Trophoblast cell (in vitro differentiated cells and primary cell): ENCODE measurements at regions not wholly inside any gene's neighbourhood (a gene's known extent, or its start where the extent isn't known, plus 50 kb on each side); places are given as distances from the start of the nearest gene placed in this dataset.

ENCODE experiments used
- DNase-seq, 2 donors: peaks; one replicate each; pipeline ENCODE4 v3.0.0-alpha.2; 2016
- H2AFZ ChIP-seq: 2 replicates; pipeline ENCODE4 v1.6.1; 2013; ENCODE audit warnings: low read length, moderate library complexity, mild to moderate bottlenecking; ENCODE audit not compliant: insufficient read depth, poor library complexity
- H2AK5ac ChIP-seq: 2 replicates; pipeline ENCODE4 v1.6.1; 2013; ENCODE audit warnings: mild to moderate bottlenecking, low read length
- H2BK120ac ChIP-seq: 2 replicates; pipeline ENCODE4 v1.6.1; 2013; ENCODE audit warnings: low read length, mild to moderate bottlenecking, moderate library complexity; ENCODE audit not compliant: insufficient read depth, poor library complexity
- H2BK12ac ChIP-seq: 2 replicates; pipeline ENCODE4 v1.6.1; 2013; ENCODE audit warnings: mild to moderate bottlenecking, low read length, moderate library complexity
- H2BK5ac ChIP-seq: 2 replicates; pipeline ENCODE4 v1.6.1; 2013; ENCODE audit warnings: low read length, low read depth, moderate library complexity, mild to moderate bottlenecking; ENCODE audit not compliant: poor library complexity
- H3K14ac ChIP-seq: 2 replicates; pipeline ENCODE4 v1.6.1; 2013; ENCODE audit warnings: mild to moderate bottlenecking, low read length
- H3K18ac ChIP-seq: 2 replicates; pipeline ENCODE4 v1.6.1; 2013; ENCODE audit warnings: mild to moderate bottlenecking, low read length
- H3K23ac ChIP-seq: 2 replicates; pipeline ENCODE4 v1.6.1; 2013; ENCODE audit warnings: low read length
- H3K27ac ChIP-seq: 2 replicates; pipeline ENCODE4 v1.5.1; 2013; ENCODE audit warnings: low read depth, mild to moderate bottlenecking, inconsistent platforms, low read length, moderate library complexity
- H3K27me3 ChIP-seq: 2 replicates; pipeline ENCODE4 v1.6.1; 2013; ENCODE audit warnings: inconsistent platforms, mild to moderate bottlenecking, low read length, moderate library complexity; ENCODE audit not compliant: insufficient read depth
- H3K36me3 ChIP-seq, 2 experiments: 1 replicate in 1 of 2; 2 replicates in 1 of 2; pipeline ENCODE4 v1.6.1; 2013; ENCODE audit warnings: low read length in 2 of 2, mild to moderate bottlenecking in 2 of 2, moderate library complexity in 1 of 2; ENCODE audit not compliant: insufficient read depth in 2 of 2, control insufficient read depth in 1 of 2
- H3K4ac ChIP-seq: 2 replicates; pipeline ENCODE4 v1.6.1; 2013; ENCODE audit warnings: low read depth, mild to moderate bottlenecking, low read length, moderate library complexity
- H3K4me1 ChIP-seq, 2 experiments: 1 replicate in 1 of 2; 2 replicates in 1 of 2; pipeline ENCODE4 v1.6.1; 2013; ENCODE audit warnings: low read length in 2 of 2, mild to moderate bottlenecking in 2 of 2, moderate library complexity in 1 of 2; ENCODE audit not compliant: insufficient read depth in 2 of 2, control insufficient read depth in 1 of 2
- H3K4me2 ChIP-seq: 2 replicates; pipeline ENCODE4 v1.6.1; 2013; ENCODE audit warnings: inconsistent platforms, mild to moderate bottlenecking, low read length, moderate library complexity
- H3K4me3 ChIP-seq: 2 replicates; pipeline ENCODE4 v1.5.1; 2013; ENCODE audit warnings: mild to moderate bottlenecking, low read depth, low read length, inconsistent platforms
- H3K79me1 ChIP-seq: one replicate; pipeline ENCODE4 v1.6.1; 2013; ENCODE audit warnings: low read length
- H3K79me2 ChIP-seq: 2 replicates; pipeline ENCODE4 v1.6.1; 2013; ENCODE audit warnings: low read length, mild to moderate bottlenecking; ENCODE audit not compliant: control insufficient read depth, insufficient read depth, poor library complexity
- H3K9ac ChIP-seq: 2 replicates; pipeline ENCODE4 v1.6.1; 2013; ENCODE audit warnings: mild to moderate bottlenecking, low read length
- H3K9me3 ChIP-seq: 2 replicates; pipeline ENCODE4 v1.6.1; 2013; ENCODE audit warnings: low read depth, mild to moderate bottlenecking, control low read depth, inconsistent platforms, low read length; ENCODE audit not compliant: insufficient read depth
- H4K12ac ChIP-seq: 2 replicates; pipeline ENCODE4 v1.6.1; 2013; ENCODE audit warnings: low read depth, mild to moderate bottlenecking, low read length, moderate library complexity
- H4K8ac ChIP-seq: 2 replicates; pipeline ENCODE4 v1.6.1; 2013; ENCODE audit warnings: low read depth, mild to moderate bottlenecking, low read length, moderate library complexity
- H4K91ac ChIP-seq: one replicate; pipeline ENCODE4 v1.6.1; 2013; ENCODE audit warnings: low read depth, mild to moderate bottlenecking, low read length, moderate library complexity
- WGBS: extraction: QIAGEN DNeasy Blood & Tissue Kit; methylation state at CpG from one replicate; pipeline ENCODE4 v1.1.7; 2013; ENCODE audit warnings: missing lambda C conversion rate; ENCODE audit not compliant: insufficient read length, insufficient coverage; ENCODE audit errors: extremely low coverage; 5-methylcytosine and 5-hydroxymethylcytosine counted together

DNA sequence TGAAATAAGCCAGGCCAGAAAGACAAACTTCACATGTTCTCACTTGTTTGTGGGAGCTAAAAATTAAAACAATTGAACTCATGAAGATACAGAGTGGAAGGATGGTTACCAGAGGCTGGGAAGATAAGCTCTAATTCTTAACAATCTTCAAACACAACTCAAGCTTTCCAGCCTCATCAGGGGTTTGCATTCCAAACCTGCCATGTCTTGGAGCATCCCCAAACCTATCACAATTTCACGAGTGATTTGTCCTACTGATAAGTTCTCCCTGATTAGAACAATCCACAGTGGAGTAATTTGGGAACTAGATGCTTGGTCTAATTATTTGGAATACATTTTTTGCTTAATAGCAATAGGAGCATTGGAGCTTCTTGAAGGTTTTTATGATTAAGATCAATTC, 418.5 kb upstream of the PKN2 start:
- Histone ChIP-seq H3K79me1 (no peaks in the 10 kb centered on the region), H3K9me3 (no peaks in the 10 kb centered on the region), H2AK5ac (no peak overlapping the region), H3K4ac (no peak overlapping the region), H4K91ac (no peak overlapping the region), H2BK12ac (no peak overlapping the region), H3K79me2 (no peaks in the 10 kb centered on the region), H2BK120ac (no peak overlapping the region), H3K36me3 (no peaks in the 10 kb centered on the region), H3K4me1 (no peaks in the 10 kb centered on the region), H3K27me3 (no peaks in the 10 kb centered on the region), H4K8ac (no peak overlapping the region), H3K14ac (no peak overlapping the region), H3K4me2 (no peak overlapping the region), H3K9ac (no peak overlapping the region), H2AFZ (no peak overlapping the region), H4K12ac (no peak overlapping the region), H3K27ac (no peak overlapping the region), H2BK5ac (no peak overlapping the region), H3K23ac (no peak overlapping the region), H3K4me3 (no peak overlapping the region), H3K18ac (no peak overlapping the region)
- no CpG with 5 or more reads among the region's 1 CpG for WGBS
- DNase-seq: no peak

GRCh38 chr1:88266051-88266450, 418.0 kb upstream of the PKN2 start:
- Histone ChIP-seq H2BK120ac (no peak overlapping the region), H2AK5ac (no peak overlapping the region), H2AFZ (no peak overlapping the region), H3K9me3 (no peaks in the 10 kb centered on the region), H3K4me3 (no peak overlapping the region), H4K12ac (no peak overlapping the region), H3K27me3 (no peaks in the 10 kb centered on the region), H3K4ac (no peak overlapping the region), H3K9ac (no peak overlapping the region), H3K4me2 (no peak overlapping the region), H4K8ac (no peak overlapping the region), H3K79me1 (no peaks in the 10 kb centered on the region), H3K27ac (no peak overlapping the region), H4K91ac (no peak overlapping the region), H3K79me2 (no peaks in the 10 kb centered on the region), H2BK12ac (no peak overlapping the region), H3K4me1 (no peaks in the 10 kb centered on the region), H3K23ac (no peak overlapping the region), H3K18ac (no peak overlapping the region), H2BK5ac (no peak overlapping the region), H3K36me3 (no peaks in the 10 kb centered on the region), H3K14ac (no peak overlapping the region)
- no CpG with 5 or more reads among the region's 1 CpG for WGBS
- no peak for DNase-seq

- Histone ChIP-seq H3K36me3 (no peaks in the 10 kb centered on the region), H3K4ac (no peak overlapping the region), H3K79me2 (no peaks in the 10 kb centered on the region), H2AFZ (no peak overlapping the region), H2BK5ac (no peak overlapping the region), H3K14ac (no peak overlapping the region), H3K27me3 (no peaks in the 10 kb centered on the region), H3K79me1 (no peaks in the 10 kb centered on the region), H4K91ac (no peak overlapping the region), H2AK5ac (no peak overlapping the region), H2BK120ac (no peak overlapping the region), H3K27ac (no peak overlapping the region), H3K4me1 (no peaks in the 10 kb centered on the region), H3K4me3 (no peak overlapping the region), H3K23ac (no peak overlapping the region), H4K12ac (no peak overlapping the region), H3K9me3 (no peaks in the 10 kb centered on the region), H4K8ac (no peak overlapping the region), H3K4me2 (no peak overlapping the region), H2BK12ac (no peak overlapping the region), H3K9ac (no peak overlapping the region), H3K18ac (no peak overlapping the region)
- no CpG with 5 or more reads among the region's 5 CpGs for WGBS
- DNase-seq: no peak
Observed at GRCh38 chr1:88272216-88272615, 411.9 kb upstream of the PKN2 start.

- Histone ChIP-seq H3K79me1 (no peaks in the 10 kb centered on the region), H3K14ac (no peak overlapping the region), H3K4me3 (no peak overlapping the region), H3K9me3 (no peaks in the 10 kb centered on the region), H3K4me1 (no peaks in the 10 kb centered on the region), H4K12ac (no peak overlapping the region), H4K8ac (no peak overlapping the region), H2BK120ac (no peak overlapping the region), H3K18ac (no peak overlapping the region), H3K9ac (no peak overlapping the region), H3K27ac (no peak overlapping the region), H4K91ac (no peak overlapping the region), H2BK12ac (no peak overlapping the region), H3K79me2 (no peaks in the 10 kb centered on the region), H2BK5ac (no peak overlapping the region), H2AFZ (no peak overlapping the region), H3K4ac (no peak overlapping the region), H3K23ac (no peak overlapping the region), H3K4me2 (no peak overlapping the region), H3K36me3 (no peaks in the 10 kb centered on the region), H2AK5ac (no peak overlapping the region), H3K27me3 (no peaks in the 10 kb centered on the region)
- WGBS: no CpG with 5 or more reads among the region's 1 CpG
- no peak for DNase-seq
Observed at GRCh38 chr1:88274431-88274830, 409.6 kb upstream of the PKN2 start.
